ENCODE measurements at regions not wholly inside any gene's neighbourhood (a gene's known extent, or its start where the extent isn't known, plus 50 kb on each side); places are given as distances from the start of the nearest gene placed in this dataset.
"Not testable (repeated sequence)": the region's sequence is repeated elsewhere in the genome, so short reads cannot be mapped to it uniquely, and the experiment has no call there.

DNA sequence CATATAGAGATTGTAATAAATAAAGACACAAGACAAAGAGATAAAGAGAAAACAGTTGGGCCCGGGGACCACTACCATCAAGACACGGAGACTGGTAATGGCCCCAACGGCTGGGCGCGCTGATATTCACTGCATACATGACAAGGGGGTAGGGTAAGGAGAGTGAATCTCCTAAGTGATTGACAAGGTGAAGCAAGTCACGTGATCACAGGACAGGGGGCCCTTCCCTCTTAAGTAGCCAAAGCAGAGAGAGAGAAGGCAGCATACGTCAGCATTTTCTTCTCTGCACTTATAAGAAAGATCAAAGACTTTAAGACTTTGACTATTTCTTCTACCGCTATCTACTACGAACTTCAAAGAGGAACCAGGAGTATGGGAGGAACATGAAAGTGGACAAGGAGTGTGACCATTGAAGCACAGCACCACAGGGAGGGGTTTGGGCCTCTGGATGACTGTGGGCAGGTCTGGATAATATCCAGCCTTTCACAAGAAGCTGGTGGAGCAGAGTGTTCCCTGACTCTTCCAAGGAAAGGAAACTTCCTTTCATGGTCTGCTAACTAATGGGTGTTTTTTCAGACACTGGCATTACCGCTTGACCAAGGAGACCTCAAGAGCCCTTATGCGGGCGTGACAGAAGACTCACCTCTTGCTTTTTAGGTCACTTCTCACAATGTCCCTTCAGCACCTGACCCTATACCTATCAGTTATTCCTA lies 75.6 kb downstream of the MRPL39 start:
- not testable (repeated sequence) for DNase-seq

DNA sequence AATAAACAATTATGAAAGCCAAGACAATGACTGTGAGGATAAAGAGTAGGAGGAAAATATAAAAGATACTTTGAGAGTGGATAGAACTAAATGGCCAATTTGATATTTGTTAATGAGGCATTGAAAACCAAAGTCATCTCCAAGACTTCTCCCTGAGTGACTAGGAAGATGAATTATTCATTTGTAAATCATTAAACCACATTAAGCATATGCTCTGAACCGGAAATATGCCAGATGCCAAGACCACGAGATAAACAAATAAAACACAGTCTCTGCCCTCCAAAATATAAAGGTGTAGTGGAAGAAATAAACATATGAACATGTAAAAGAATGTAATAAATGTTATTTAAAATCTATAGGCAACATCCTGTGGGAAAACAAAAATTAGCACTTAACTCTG lies 78.8 kb downstream of the MRPL39 start:
- no peak for DNase-seq

DNA sequence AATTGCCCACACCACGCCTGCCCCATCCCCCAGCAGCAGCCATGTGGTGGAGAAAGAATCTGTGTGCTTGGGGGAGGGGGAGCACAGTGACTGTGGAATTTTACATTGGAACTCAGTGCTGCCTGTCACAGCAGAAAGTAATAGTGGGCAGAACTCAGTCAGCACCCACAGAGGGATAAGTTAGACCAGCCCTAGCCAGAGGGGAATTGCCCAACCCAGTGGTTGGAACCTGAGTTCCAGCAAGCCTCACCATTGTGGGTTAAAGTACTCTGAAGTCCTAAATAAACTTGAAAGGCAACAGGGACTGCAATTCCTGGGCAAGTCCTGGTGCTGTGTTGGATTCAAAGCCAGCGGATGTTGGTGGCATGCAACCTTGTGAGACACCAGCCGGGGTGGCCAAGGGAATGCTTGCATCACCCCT lies 88.8 kb downstream of the MRPL39 start:
- DNase-seq, result no peak

DNA sequence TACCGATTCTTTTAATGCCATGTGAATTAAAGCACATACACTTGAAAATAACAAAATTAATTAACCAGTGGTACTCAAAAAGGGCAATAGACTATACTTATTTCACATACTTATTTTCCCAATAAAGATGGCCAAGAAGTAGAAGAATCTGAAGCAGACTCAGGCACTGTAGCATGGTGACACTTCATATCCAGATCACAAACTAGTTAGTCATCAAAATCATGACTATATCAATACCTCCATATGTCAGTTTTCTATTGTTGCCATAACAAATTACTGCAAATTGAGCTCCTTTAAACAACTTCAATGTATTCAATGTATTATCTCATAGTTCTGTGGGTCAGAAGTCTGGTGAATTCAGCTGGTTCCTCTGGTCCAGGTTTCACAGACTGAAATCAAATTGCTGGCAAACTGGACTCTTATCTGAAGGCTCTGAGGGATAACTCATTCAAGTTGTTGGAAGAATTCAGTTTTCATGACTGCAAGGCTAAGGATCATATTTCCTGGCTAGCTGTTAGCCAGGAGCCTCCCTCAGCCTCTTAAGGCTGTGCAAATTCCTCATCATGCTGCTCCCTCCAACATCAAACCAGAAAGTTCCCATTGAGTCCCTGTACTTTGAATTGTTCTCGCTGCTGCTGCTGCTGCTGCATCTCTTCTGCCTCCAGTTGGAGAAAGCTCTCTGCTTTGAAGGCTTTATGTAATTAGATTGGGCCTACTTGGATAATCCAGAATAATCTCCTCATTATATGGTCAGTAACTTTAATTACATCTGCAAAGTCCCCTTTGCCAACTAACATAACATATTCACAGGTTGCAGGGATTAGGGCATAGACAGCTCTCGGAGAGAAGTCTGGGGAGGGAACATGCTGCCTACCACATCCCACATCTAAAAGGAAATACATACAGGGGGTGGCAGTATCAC lies 91.5 kb downstream of the MRPL39 start:
- no peak for DNase-seq

DNA sequence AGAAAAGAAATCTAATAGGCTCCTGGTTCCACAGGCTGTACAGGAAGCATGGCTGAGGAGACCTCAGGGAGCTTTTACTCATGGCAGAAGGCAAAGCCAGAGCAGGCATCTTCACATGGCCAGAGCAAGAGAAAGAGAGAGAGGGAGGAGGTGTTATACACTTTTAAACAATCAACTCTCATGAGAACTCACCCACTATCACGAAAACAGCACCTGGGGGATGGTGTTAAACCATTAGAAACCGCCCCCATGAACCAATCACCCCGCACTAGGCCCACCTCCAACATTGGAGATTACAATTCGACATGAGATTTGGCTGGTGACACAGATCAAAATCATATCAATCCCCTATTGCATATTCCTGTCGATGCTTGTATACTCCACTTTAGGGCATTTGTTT lies 93.5 kb downstream of the MRPL39 start:
- no peak for DNase-seq

DNA sequence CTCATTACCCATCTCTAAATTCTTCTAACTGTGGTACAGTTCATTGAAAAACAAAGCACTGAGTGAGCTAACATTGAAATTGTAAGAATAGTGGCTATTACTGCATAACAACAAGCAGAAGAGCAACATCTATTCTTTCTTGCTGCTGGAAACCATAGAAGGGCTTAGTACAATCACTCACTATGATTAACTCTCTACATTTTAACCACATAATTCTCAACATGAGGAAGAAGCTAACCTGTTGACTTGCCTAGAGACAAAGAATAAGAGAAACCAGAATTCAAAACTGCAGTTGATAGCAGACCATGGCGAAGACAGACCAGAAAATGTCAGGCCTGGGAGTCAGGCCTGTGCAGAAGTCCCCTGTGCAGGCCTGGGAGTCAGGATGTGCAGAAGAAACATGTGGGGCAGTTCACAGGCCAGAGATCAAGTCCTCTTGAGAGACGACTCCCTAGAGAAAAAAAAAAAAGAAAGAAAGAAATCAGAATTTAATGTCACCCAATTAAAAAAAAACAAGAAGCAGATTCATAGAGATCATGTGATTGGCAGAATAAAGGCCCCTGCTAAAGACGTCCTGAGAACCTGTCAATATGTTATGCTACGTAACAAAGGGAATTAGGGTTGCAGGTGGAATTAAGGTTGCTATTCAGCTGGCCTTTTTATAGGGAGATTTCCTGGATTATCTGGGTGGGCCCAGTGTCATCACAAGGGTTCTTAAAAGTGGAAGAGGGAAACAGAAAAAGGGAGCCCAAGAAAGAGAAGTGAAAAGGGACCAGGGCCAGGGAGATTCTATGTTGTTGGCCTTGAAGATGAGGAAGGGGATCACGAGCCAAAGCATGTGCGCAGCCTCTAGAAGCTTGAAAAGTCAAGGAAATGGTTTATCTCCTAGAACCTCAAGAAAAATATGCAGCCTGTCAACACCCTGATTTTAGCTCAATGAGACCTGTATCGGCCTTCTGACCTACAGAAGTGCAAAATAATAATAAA lies 94.9 kb downstream of the MRPL39 start:
- no peak for DNase-seq

DNA sequence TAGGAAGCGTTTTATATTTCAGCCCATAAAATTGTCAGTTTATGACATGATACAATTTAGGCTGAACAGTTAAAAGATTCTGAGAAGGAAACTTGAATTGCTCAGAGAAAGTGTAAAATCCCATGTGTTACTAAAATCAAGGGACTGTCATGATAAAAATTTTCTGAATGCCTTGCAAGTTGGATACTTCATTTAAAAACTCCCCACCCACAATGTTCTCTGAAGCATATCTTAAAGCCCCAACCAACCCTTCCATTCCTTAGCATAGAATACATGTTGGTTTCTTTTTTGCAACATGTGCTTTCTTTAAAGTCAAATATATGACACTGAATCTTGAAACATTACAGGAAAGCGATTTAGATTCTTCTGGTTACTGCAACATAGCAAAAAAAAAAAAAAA lies 97.4 kb downstream of the MRPL39 start:
- no peak for DNase-seq

DNA sequence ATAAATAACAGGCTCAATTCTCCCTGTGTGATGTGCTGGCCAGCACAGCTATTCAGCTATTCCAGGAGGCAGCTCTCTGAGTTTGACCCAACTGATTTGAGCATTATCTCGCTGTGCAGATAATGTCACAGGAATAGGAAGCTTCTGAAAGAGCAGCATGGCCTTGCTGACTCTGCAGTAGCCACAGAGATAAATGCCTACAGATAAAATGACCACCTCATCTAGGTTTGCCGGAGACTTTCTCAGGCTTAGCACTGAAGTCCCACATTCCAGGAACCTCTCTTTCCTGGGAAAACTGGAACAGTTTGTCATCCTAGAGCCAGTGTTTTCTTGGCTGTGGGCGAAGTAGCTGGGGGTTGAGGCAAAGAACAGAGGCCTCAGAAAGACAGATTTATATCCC lies 98.9 kb downstream of the MRPL39 start:
- no peak for DNase-seq

DNA sequence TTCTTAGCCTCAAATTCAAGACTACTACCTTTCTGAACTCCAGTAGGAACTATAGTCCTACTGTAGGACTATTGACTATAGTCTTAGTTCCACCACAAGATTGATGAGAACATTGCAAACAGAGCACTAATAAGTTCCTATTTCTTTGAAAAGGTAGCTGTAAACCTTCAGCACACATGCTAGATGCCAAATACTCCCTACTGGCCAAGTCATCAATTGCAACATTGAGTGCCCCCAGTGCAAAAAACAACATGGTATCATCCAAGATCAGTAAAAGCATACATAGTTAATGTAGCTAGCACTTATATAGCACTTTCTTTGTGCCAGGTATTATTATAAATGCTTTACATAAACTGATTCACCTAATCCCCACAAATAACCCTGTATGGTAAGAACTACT lies 99.8 kb downstream of the MRPL39 start:
- peak; percentile 19 for DNase-seq

DNA sequence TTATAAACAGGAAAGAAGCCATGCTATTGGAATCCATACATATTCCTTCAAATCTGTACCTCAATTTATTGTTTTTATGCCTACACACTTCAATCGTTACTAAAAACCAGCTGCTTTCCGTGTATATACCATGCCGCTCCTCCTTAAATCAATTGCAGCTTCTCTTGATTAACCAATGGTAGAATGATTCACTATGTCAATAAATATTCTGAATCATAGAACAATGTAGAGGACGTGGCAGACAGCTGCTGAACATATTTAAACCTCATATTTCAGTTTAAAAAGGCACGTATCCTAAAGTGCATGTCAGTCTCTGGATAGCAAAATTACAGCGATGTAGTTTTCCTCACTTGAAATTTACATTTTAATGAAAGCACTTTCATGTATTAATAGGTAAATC lies 100.4 kb downstream of the MRPL39 start:
- DNase-seq, result no peak

DNA sequence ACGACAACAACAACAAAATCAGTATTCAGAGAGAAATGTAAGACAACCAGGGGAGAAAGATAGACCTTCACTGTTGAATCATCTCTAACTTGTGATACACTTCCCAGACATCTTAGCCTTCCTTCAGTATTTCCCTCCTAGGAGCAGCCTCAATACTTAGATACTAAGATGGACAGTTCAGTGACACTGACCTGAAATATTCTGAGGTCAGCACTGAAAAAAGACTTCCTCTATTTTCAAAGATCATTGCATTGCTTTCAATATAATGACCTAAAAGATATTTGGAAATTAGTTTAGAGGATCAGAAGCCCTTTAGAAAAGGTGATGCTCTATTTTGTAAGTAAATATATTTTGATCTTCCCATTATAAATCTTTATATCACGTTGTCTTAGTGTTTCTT lies 101.0 kb downstream of the MRPL39 start:
- no peak for DNase-seq

DNA sequence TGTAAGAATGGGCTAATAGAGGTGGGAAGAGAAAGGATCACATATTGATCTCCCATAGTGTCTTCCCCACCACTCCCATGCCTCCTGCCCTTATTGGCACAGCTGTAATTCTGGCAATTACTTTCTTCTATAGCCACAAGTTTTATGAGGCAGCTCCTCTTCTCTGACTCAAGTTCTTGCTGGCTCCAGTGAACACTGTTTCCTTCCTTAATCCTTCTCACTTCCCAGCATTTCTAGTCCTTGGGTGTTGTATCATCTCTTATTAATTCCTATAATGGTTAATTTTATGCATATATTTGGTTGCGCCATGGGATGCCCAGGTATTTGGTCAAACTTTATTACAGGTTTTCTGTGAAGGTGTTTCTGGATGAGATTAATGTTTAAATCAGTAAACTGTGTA lies 103.3 kb downstream of the MRPL39 start:
- DNase-seq, result no peak

DNA sequence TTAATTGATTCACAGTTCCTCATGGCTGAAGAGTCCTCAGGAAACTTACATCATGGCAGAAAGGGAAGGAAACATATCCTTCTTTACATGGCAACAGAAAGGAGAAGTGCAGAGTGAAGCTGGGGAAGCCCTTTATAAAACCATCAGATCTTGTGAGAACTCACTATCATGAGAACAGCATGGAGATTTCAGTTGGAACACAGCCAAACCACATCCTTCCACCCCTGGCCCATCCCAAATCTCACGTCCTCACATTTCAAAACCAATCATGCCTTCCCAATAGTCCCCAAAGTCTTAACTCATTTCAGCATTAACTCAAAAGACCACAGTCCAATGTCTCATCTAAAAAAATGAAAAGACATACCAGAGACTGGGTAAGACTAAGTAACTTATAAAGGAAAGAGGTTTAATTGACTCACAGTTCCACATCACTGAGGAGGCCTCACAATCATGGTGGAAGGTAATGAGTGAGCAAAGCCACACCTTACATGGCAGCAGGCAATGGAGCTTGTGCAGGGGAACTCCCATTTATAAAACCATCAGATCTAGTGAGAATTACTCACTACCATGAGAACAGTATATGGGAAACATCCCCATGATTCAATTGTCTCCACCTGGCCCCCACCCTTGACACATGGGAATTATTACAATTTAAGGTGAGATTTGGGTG lies 105.2 kb downstream of the MRPL39 start:
- peak; percentile 15 for DNase-seq

DNA sequence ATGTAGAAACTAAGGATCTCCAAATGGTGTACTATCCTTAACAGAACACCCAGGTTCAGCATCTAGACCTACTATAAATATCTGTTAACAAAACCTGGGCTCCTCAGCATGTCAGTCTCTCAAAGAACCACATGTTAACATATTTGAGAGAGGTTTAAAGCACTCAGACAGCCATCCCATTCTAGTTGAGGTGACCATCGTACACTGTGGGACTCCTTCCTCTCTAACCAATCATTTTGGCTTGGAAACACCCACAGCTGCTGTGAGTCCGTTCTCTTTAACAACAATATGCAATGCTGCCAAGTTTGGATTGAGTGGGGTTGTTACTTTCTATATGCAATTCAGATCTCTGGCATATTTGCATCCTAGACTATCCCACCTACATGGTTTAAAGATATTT lies 105.8 kb downstream of the MRPL39 start:
- DNase-seq, result no peak

DNA sequence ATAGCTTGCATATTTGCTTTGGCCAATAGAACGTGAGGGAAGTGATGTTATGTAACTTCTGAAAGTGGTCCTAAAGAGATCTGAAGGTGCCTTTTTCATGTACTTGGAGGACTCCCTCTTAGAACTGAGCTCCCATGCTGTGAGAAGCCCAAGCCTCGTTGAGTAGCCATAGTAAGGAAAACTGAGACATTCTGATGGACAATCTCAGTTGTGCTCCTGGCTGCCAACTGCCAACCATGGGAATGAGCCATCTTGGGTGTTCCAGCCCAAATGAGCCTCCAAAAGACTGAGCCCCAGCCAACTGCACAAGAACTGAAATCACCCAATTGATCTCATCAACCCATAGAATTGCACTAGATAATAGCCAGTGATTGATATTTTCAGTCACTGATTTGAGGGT lies 106.7 kb downstream of the MRPL39 start:
- DNase-seq, result no peak

DNA sequence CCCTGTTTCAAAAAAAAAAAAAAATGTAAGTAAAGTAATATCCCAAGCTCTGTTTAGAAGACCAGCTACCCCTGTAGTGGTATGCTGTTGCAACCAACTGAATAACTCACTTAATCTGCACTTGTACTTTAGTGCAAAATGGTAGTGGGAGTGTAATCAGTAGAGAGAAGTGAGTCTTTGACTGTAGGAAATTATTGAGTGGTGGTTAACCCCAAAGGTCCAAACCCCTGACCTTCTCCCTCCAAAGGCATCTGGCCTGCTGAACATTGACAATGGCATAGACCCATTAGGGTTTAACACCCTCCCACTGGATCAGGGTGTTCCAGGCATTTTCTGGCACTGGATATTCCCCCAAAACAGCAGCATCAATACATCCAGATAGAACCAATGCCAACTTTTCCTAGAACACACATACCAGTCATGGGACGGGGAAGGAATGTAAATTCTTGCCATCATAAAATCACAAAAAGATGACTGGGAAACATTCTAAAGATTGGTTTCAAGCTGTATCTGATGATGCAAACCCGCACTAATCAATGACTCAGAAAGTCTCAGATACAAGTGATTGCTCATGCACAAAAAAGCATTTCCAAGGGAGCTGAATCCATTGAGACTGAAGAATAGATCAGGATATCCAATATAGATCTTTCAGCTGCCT lies 110.3 kb downstream of the MRPL39 start:
- no peak for DNase-seq

DNA sequence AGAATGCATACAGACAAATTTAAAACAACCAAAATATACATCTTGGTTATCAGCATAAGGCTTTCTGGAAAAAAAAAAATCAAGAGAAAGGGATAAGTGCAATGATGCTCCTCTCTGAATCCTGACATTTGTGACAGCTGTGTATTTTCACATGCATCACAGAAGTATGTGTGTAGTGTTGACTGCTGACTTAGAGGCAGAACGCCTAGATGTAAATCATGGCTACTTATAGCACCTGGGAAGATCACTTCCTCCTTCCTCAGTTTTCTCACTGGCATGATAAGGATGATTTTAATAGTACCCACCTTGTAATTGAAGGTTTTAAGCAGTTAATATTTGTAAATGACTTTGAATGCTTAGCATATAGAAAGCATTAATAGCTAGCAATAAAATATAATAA lies 112.5 kb downstream of the MRPL39 start:
- no peak for DNase-seq

DNA sequence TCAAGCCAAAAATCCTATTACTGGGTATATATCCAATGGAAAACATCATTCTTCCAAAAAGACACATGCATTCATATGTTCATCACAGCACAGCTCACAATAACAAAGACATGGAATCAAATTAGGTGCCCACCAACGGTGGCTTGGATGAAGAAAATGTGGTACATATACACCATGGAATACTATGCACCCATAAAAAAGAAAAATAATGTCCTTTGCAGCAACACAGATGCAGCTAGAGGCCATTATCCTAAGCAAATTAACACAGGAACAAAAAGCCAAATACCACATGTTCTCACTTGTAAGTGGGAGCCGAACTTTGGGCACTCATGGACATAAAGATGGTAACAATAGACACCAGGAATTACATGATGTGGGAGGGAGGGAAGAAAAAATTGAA lies 113.6 kb downstream of the MRPL39 start:
- DNase-seq, result no peak

DNA sequence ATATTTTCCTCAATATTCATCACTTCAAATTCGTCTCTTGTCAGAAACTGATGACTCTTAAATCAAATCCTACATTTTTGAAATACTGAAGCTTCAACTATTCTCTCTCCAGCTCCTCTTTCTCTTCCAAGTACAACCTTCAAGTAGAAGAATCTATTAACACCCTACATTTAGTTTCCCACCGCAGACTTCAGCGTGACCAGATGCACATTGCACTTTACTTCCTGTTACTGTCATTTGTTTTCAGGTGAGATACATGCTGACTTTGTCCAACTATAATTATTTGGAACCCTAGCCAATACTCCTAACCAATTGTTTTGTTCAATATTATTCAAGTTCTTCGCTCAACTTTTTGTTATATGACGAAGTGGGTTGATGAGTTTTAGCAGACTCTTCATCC lies 116.0 kb downstream of the MRPL39 start:
- DNase-seq, result no peak

DNA sequence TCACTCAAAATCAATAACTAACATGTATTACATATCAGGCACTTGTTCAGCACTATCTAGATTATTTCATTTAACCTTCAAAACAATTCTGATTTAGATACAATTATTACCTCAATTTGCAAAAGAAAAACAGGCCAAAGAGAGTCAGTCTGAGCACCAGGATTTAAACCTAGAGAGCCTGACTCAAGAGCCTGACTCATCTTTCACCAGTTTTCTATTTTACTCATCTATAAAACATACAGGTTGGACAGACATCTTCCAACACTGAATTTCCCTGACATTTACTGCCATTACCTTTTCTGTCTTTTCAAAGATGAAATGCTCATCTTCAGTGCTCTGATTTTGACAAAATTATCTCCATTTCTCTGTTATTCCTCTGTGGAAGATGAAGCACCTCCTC lies 116.5 kb downstream of the MRPL39 start:
- DNase-seq, result no peak

DNA sequence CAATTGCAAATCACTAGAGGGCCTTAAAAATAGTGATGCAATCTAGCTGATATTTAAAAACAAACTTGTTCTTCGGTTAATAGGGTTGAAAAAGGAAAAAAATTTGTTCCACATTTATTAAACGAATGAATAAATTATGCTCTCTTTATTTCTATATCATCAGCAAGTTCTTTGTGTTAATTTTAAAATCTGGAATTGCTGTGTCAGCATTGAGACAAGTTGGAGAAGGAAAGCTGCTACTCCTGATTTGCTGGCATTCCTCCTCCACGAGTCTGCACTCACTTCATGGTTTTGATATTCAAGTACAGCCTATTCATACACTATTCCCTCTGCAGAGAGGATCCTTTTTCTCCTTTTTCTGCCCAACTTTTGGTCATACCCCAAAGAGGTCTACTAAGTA lies 117.6 kb downstream of the MRPL39 start:
- DNase-seq, result no peak

DNA sequence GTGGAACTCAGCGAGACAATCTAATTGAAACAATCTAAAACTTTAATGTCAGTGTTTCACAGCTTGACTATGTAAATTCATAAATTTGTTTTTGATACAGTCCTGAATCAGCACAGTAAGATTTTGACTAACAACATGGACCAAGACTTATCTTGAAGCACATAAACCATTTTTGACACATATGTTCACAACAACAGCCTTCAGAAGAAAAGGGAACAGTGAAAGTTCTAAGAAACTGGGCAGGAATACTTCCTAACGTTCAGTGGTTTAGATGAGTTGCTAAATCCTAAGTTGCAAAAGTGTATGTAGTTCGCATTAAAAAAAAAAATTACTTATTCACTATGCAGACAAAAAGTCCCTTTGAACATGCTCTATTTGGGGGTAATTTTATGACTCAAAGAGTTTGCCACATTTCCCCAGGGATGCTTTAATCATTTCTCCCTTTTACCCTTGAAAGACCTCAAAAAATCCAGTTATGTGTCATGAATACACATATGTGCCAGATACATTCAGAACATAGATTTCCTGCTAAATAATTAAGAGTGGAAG lies 120.2 kb downstream of the MRPL39 start:
- DNase-seq, result no peak
